Epithelial cell of esophagus (primary cell): ENCODE measurements at regions not wholly inside any gene's neighbourhood (a gene's known extent, or its start where the extent isn't known, plus 50 kb on each side); places are given as distances from the start of the nearest gene placed in this dataset.

Source experiments
- DNase-seq: peaks from one replicate; pipeline ENCODE4 v3.0.0; 2010; ENCODE audit warnings: low read depth
- H3K4me3 ChIP-seq: 2 replicates; pipeline ENCODE4 v1.5.1; 2011; ENCODE audit warnings: mild to moderate bottlenecking, low read length, control low read depth
- CTCF ChIP-seq: IDR thresholded peaks from 2 replicates; pipeline ENCODE4 v1.5.1; 2011; ENCODE audit warnings: low read depth, mild to moderate bottlenecking, low read length, control low read depth, inconsistent platforms; ENCODE audit not compliant: insufficient read depth; ENCODE audit errors: missing control alignments

- no peak for DNase-seq
- no peak for TF ChIP-seq CTCF
- H3K4me3 ChIP-seq: no peak overlapping the region
Observed at GRCh38 chrX:3777416-3777815, 64.0 kb upstream of the PRKX start.

- no peak for DNase-seq
- H3K4me3 ChIP-seq: no peak overlapping the region
- TF ChIP-seq CTCF: no peak
Observed at GRCh38 chrX:3771766-3772165, 58.3 kb upstream of the PRKX start.

DNA sequence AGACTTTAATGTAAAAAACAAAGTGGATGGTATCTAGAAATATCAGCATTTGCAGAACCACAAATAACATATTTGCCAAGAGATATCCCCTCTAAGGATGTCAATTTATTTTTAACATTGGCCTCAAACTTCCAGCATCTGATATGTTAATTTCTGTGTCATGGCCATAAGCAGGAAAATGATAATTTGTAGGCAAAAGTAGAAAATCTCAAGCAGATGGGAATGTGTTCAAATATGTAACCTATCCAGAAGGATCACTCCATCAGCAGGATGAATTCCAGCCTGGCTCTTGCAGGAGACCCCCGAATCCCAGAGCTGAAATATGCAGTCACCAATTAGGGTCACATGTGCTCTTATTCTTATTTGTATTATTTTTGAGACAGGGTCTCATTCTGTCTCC is 55.4 kb upstream of the PRKX start:
- TF ChIP-seq CTCF: no peak
- DNase-seq: no peak

More for the DNA sequence above, 55.4 kb upstream of the PRKX start:
- no peak overlapping the region for H3K4me3 ChIP-seq
